Tibial nerve (tissue), 4 donors: ENCODE measurements at regions not wholly inside any gene's neighbourhood (a gene's known extent, or its start where the extent isn't known, plus 50 kb on each side); places are given as distances from the start of the nearest gene placed in this dataset.

Experiments
- DNase-seq, 2 donors: peaks; one replicate each; pipeline ENCODE4 v3.0.0-alpha.2; 2019; ENCODE audit warnings: low spot score in 2 of 2
- H3K27ac ChIP-seq, 4 donors: fragments of 200-600 bp; sonication (generic) in 3 of 4; one replicate each; pipeline ENCODE4 v1.5.1; 2017 to 2019; ENCODE audit warnings: mild to moderate bottlenecking in 1 of 4
- H3K27me3 ChIP-seq, 2 donors: fragments of 200-600 bp; sonication (generic) in 1 of 2; one replicate each; pipeline versions ENCODE4 v1.5.1 to v1.6.0; 2017 to 2019
- H3K36me3 ChIP-seq, 3 donors: fragments of 200-600 bp; sonication (generic); one replicate each; pipeline ENCODE4 v1.5.1; 2018 to 2019
- H3K4me1 ChIP-seq, 4 donors: fragments of 200-600 bp; sonication (generic) in 3 of 4; one replicate each; pipeline ENCODE4 v1.5.1; 2017 to 2019
- H3K4me3 ChIP-seq, 4 donors: fragments of 200-600 bp; sonication (generic) in 3 of 4; one replicate each; pipeline ENCODE4 v1.5.1; 2017 to 2019; ENCODE audit warnings: mild to moderate bottlenecking in 1 of 4, moderate library complexity in 1 of 4
- H3K9me3 ChIP-seq, 4 donors: fragments of 200-600 bp; sonication (generic) in 3 of 4; one replicate each; pipeline ENCODE4 v1.5.1; 2017 to 2019
- EP300 ChIP-seq, 2 donors: sonication (generic); formaldehyde crosslinking; IDR thresholded peaks; one replicate each; pipeline ENCODE4 v1.6.1; 2017; ENCODE audit warnings: antibody characterized with exemption in 2 of 2, mild to moderate bottlenecking in 1 of 2
- POLR2A ChIP-seq, 2 donors: fragments of 450-650 bp; IDR thresholded peaks; one replicate each; pipeline ENCODE4 v1.6.1; 2017; ENCODE audit warnings: antibody characterized with exemption in 2 of 2, mild to moderate bottlenecking in 2 of 2, moderate library complexity in 2 of 2
- WGBS, 2 donors: methylation state at CpG; one replicate each; pipeline ENCODE4 v1.1.5; 2018; 5-methylcytosine and 5-hydroxymethylcytosine counted together
- TF ChIP-seq, protein P1 (sequence below), 5 experiments: fragments of 200-600 bp in 3 of 5; fragments of 450-650 bp in 2 of 5; sonication (generic) in 3 of 5; IDR thresholded peaks; one replicate each; pipeline ENCODE4 v1.5.1; 2016 to 2019; ENCODE audit warnings: antibody characterized with exemption in 5 of 5, mild to moderate bottlenecking in 3 of 5, moderate library complexity in 2 of 5

DNA sequence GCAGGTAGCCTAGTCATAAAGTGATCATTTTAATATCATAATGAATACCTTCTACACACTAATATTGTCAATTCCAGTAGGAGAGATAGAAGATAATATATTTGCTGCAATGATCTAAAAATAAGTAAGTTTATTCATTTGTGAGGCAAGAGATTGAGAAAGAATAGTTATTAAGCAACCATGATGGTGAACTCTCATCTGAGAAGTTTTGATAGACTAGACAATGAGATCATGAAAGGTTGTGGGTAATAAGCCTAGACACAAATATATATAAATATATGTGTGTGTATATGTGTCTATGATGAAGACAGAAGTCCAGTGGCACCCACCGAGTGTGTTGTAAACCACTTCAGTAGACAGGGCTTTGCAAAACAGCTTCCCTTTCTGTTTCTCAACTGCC lies 181.0 kb upstream of the CHST9 start:
- no peaks in the 10 kb centered on the region for H3K27me3 ChIP-seq
- no peaks in the 10 kb centered on the region for H3K4me1 ChIP-seq
- no peaks in the 10 kb centered on the region for H3K36me3 ChIP-seq
- no peak overlapping the region for H3K27ac ChIP-seq
- 74 to 94% methylated on average over 1 of the region's 1 CpG for WGBS, 2 donors
- H3K4me3 ChIP-seq, result no peak overlapping the region
- no peaks in the 10 kb centered on the region for H3K9me3 ChIP-seq
- DNase-seq, result no peak
- TF ChIP-seq, protein P1, sequence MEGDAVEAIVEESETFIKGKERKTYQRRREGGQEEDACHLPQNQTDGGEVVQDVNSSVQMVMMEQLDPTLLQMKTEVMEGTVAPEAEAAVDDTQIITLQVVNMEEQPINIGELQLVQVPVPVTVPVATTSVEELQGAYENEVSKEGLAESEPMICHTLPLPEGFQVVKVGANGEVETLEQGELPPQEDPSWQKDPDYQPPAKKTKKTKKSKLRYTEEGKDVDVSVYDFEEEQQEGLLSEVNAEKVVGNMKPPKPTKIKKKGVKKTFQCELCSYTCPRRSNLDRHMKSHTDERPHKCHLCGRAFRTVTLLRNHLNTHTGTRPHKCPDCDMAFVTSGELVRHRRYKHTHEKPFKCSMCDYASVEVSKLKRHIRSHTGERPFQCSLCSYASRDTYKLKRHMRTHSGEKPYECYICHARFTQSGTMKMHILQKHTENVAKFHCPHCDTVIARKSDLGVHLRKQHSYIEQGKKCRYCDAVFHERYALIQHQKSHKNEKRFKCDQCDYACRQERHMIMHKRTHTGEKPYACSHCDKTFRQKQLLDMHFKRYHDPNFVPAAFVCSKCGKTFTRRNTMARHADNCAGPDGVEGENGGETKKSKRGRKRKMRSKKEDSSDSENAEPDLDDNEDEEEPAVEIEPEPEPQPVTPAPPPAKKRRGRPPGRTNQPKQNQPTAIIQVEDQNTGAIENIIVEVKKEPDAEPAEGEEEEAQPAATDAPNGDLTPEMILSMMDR (IDR thresholded peaks at IDR 0.05), result no peak
- TF ChIP-seq EP300 (IDR thresholded peaks at IDR 0.05), result no peak
- TF ChIP-seq POLR2A (IDR thresholded peaks at IDR 0.05), result no peak

DNA sequence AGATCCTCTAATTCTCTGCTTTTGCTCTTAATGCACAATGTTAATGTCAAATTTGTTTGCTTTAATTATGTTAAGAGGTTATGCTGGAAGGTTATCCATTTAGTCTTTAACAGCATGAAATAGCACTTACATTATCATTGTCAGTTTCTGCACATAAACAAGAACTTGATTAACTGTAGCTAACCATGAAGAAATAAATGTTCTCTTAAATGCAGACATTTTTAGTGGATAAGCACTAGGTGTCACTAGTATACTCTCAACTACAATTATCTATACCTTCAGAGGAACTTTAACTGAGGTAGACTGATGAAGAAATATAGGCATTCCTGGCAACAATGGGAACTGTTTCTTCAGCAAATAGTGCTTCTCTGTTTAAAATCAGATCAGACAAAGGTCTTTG lies 178.8 kb upstream of the CHST9 start:
- no peak overlapping the region for H3K27ac ChIP-seq
- DNase-seq, result no peak
- no peaks in the 10 kb centered on the region for H3K9me3 ChIP-seq
- H3K4me3 ChIP-seq, result no peak overlapping the region
- TF ChIP-seq, protein P1 (IDR thresholded peaks at IDR 0.05), result no peak
- TF ChIP-seq POLR2A (IDR thresholded peaks at IDR 0.05) (no peak), EP300 (IDR thresholded peaks at IDR 0.05) (no peak)
- no peaks in the 10 kb centered on the region for H3K4me1 ChIP-seq
- no peaks in the 10 kb centered on the region for H3K27me3 ChIP-seq
- no peaks in the 10 kb centered on the region for H3K36me3 ChIP-seq

DNA sequence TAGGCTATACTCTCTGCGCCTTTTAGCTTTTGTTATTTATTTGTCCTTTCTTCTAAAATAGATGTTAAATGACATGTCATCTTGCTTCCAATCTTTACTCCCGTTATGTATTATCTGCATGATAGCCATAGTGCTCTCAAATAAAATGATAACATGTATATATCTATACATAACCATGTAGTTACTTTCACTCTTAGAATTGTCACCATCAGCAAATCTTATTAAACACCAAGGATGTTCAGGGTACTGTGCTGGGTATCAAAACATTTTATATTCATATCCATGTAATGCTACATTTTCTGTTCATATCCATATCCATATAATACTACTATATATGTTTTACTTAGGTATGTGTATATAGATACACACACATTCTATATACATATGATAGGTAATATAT lies 176.4 kb upstream of the CHST9 start:
- H3K27ac ChIP-seq, result no peak overlapping the region
- no peak for DNase-seq
- H3K4me1 ChIP-seq, result no peaks in the 10 kb centered on the region
- no peaks in the 10 kb centered on the region for H3K36me3 ChIP-seq
- no peaks in the 10 kb centered on the region for H3K9me3 ChIP-seq
- WGBS, 2 donors, result 88 to 96% methylated on average over 2 of the region's 2 CpGs
- no peaks in the 10 kb centered on the region for H3K27me3 ChIP-seq
- TF ChIP-seq, protein P1 (IDR thresholded peaks at IDR 0.05), result no peak
- TF ChIP-seq EP300 (IDR thresholded peaks at IDR 0.05) (no peak), POLR2A (IDR thresholded peaks at IDR 0.05) (no peak)
- no peak overlapping the region for H3K4me3 ChIP-seq

DNA sequence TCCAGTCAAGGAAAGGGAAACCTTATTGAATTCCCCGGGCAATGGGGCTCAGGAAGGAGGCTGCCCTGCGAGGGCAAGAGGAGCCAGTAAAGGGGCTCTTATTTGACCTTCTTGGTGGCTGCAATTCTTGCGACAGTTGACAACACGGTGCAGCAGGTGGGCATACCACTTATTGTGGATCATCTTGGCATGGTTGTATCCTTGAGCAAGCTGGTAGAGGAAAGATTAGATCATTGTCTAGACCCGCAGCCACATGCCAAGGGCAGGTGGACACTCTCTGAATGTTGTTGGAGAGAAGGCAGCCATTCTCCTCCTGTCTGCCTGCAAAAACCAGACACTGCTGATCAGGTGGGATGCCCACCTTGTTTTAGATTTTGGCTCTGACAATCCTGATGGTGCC lies 170.2 kb upstream of the CHST9 start:
- H3K9me3 ChIP-seq, result no peaks in the 10 kb centered on the region
- TF ChIP-seq, protein P1 (IDR thresholded peaks at IDR 0.05), result no peak
- TF ChIP-seq POLR2A (IDR thresholded peaks at IDR 0.05) (no peak), EP300 (IDR thresholded peaks at IDR 0.05) (no peak)
- no peak overlapping the region for H3K4me3 ChIP-seq
- no peak overlapping the region for H3K27ac ChIP-seq
- no peaks in the 10 kb centered on the region for H3K27me3 ChIP-seq
- WGBS, 2 donors, result 88 to 100% methylated on average over 2 to 5 of the region's 5 CpGs
- no peak for DNase-seq
- H3K36me3 ChIP-seq, result no peaks in the 10 kb centered on the region
- H3K4me1 ChIP-seq, result no peaks in the 10 kb centered on the region

DNA sequence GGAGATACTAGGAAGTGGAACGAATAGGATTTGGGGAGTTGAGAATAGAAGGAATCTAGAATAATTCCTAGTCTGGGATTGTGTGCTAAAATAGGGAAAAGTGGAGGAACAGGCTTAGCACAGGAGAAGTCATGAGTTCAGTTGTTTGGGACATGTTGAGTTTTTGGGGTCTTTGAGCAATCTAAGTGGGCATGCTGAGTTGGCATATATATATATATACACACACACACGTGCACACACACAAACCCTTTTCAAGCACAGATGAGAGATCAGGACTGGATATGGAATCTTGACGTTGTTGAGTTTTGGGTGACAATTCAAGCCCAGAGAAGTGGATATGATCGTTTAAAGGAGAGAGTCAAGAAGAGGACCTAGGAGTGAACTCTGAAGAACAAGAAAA lies 168.2 kb upstream of the CHST9 start:
- 84 to 86% methylated on average over 4 of the region's 4 CpGs for WGBS, 2 donors
- Histone ChIP-seq H3K36me3 (no peaks in the 10 kb centered on the region), H3K4me3 (no peak overlapping the region), H3K4me1 (no peaks in the 10 kb centered on the region), H3K9me3 (no peaks in the 10 kb centered on the region), H3K27me3 (no peaks in the 10 kb centered on the region), H3K27ac (no peak overlapping the region)
- DNase-seq, result no peak
- no peak for TF ChIP-seq EP300 (IDR thresholded peaks at IDR 0.05)
- TF ChIP-seq POLR2A (IDR thresholded peaks at IDR 0.05), result no peak
- TF ChIP-seq, protein P1 (IDR thresholded peaks at IDR 0.05), result no peak
